ENCODE measurements at regions not wholly inside any gene's neighbourhood (a gene's known extent, or its start where the extent isn't known, plus 50 kb on each side); places are given as distances from the start of the nearest gene placed in this dataset.
"Not testable (repeated sequence)": the region's sequence is repeated elsewhere in the genome, so short reads cannot be mapped to it uniquely, and the experiment has no call there.

DNA sequence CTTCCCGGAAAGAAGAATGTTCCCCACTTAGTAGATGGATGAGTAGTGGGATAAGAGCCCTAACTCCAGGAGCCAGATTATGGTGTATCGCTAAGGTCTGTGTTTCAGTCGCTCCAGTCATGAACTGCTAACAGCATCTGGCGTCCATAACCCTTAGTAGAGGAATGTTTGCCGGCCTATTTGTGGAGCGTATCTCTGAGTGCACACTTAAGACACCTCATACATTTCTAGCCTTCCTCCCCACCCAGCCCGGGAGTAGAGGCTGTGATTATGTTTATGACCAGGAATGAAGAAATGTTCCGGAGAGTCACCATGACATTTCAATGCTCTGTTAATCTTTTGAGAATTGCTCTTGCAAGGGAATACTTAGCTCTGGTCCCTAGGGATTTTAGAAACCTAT, 251.1 kb upstream of the SOX4 start:
- no peak overlapping the region for H3K27ac Mint-ChIP-seq

DNA sequence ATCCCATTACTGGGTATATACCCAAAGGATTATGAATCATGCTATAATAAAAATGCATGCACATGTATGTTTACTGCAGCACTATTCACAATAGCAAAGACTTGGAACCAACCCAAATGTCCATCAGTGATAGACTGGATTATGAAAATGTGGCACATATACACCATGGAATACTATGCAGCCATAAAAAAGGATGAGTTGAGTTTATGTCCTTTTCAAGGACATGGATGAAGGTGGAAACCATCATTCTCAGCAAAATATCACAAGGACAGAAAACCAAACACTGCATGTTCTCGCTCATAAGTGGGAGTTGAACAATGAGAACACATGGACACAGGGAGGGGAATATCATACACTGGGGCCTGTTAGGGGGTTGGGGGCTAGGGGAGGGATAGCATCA, 247.8 kb upstream of the SOX4 start:
- H3K27me3 ChIP-seq (replicated peaks in 1 of 4; ENCODE audit: control extremely low read depth in 1 of 4, control insufficient read depth in 3 of 4, insufficient read depth in 4 of 4, low read length in 3 of 4); ATAC-seq (ENCODE audit: low read depth); CTCF ChIA-PET; H3K4me3 ChIP-seq (ENCODE audit: control extremely low read depth in 1 of 5, extremely low read depth in 1 of 5, insufficient read depth in 1 of 5, low read depth in 2 of 5, low read length in 4 of 5); H3K27ac Mint-ChIP-seq; H3K4me3 Mint-ChIP-seq; H3K27ac ChIP-seq (ENCODE audit: low read length in 2 of 2); H3K9me3 ChIP-seq (ENCODE audit: control extremely low read depth in 1 of 3, control insufficient read depth in 2 of 3, insufficient read depth in 1 of 3, low read length in 2 of 3); H3K27me3 Mint-ChIP-seq; H3K79me2 ChIP-seq (ENCODE audit: control insufficient read depth, insufficient read depth, low read length); H3K4me2 ChIP-seq (replicated peaks; ENCODE audit: low read depth, low read length, poor library complexity, severe bottlenecking); H3K36me3 ChIP-seq (replicated peaks in 1 of 2; ENCODE audit: control extremely low read depth in 1 of 2, control insufficient read depth in 1 of 2, extremely low read depth in 1 of 2, insufficient read depth in 2 of 2, low read length in 1 of 2); POLR2A ChIA-PET; H3K9ac ChIP-seq (ENCODE audit: low read length); H4K20me1 ChIP-seq (ENCODE audit: control insufficient read depth, insufficient read depth, low read length, poor library complexity, severe bottlenecking); H3K9me3 Mint-ChIP-seq (ENCODE audit: insufficient read depth); H2AFZ ChIP-seq (ENCODE audit: insufficient read depth, low read depth, low read length, poor library complexity, severe bottlenecking); H3K4me1 ChIP-seq (ENCODE audit: control insufficient read depth in 2 of 2, insufficient read depth in 2 of 2, low read length in 2 of 2); intact Hi-C loops (cut with micrococcal nuclease); DNase-seq; H3K4me1 Mint-ChIP-seq: not testable (repeated sequence)
- no CpG with 5 or more reads among the region's 1 CpG for WGBS (ENCODE audit: insufficient coverage)

More for the DNA sequence above, 251.1 kb upstream of the SOX4 start:
- Histone ChIP-seq H2AFZ (ENCODE audit: insufficient read depth, low read depth, low read length, poor library complexity, severe bottlenecking) (no peak overlapping the region), H3K79me2 (ENCODE audit: control insufficient read depth, insufficient read depth, low read length) (no peaks in the 10 kb centered on the region), H3K4me3 (ENCODE audit: control extremely low read depth in 1 of 5, extremely low read depth in 1 of 5, insufficient read depth in 1 of 5, low read depth in 2 of 5, low read length in 4 of 5) (no peak overlapping the region), H3K9me3 (ENCODE audit: control extremely low read depth in 1 of 3, control insufficient read depth in 2 of 3, insufficient read depth in 1 of 3, low read length in 2 of 3) (peaks cover 0 to 2% (median 0%) of the 10 kb centered on the region in 3 donors), H3K9ac (ENCODE audit: low read length) (no peak overlapping the region), H3K27me3 (replicated peaks in 1 of 4; ENCODE audit: control extremely low read depth in 1 of 4, control insufficient read depth in 3 of 4, insufficient read depth in 4 of 4, low read length in 3 of 4) (no peaks in the 10 kb centered on the region), H3K4me1 (ENCODE audit: control insufficient read depth in 2 of 2, insufficient read depth in 2 of 2, low read length in 2 of 2) (no peaks in the 10 kb centered on the region), H3K4me2 (replicated peaks; ENCODE audit: low read depth, low read length, poor library complexity, severe bottlenecking) (no peak overlapping the region), H4K20me1 (ENCODE audit: control insufficient read depth, insufficient read depth, low read length, poor library complexity, severe bottlenecking) (no peaks in the 10 kb centered on the region), H3K27ac (ENCODE audit: low read length in 2 of 2) (no peak overlapping the region), H3K36me3 (replicated peaks in 1 of 2; ENCODE audit: control extremely low read depth in 1 of 2, control insufficient read depth in 1 of 2, extremely low read depth in 1 of 2, insufficient read depth in 2 of 2, low read length in 1 of 2) (no peaks in the 10 kb centered on the region)
- POLR2A ChIA-PET, result no interaction called here
- Mint-ChIP-seq H3K4me3 (no peak overlapping the region), H3K9me3 (ENCODE audit: insufficient read depth) (peaks cover 4% of the 10 kb centered on the region), H3K4me1 (no peaks in the 10 kb centered on the region), H3K27me3 (no peaks in the 10 kb centered on the region)
- DNase-seq, result no peak
- TF ChIP-seq CTCF (IDR thresholded peaks at IDR 0.05) (no peak), EZH2 (IDR thresholded peaks at IDR 0.05; ENCODE audit: borderline replicate concordance, insufficient read depth, low read depth, low read length, poor library complexity, severe bottlenecking) (no peak)
- CTCF ChIA-PET, result no interaction called here
- WGBS (ENCODE audit: insufficient coverage), result 90% methylated on average over 2 of the region's 8 CpGs
- no peak for ATAC-seq (ENCODE audit: low read depth)
- intact Hi-C loops (cut with micrococcal nuclease), result no loop called here

All from B cell (primary cell).